SK-N-SH (cell line): ENCODE measurements at regions not wholly inside any gene's neighbourhood (a gene's known extent, or its start where the extent isn't known, plus 50 kb on each side); places are given as distances from the start of the nearest gene placed in this dataset.

ENCODE experiments used
- CHD2 ChIP-seq: fragments of 150-350 bp; IDR thresholded peaks from 2 replicates; pipeline ENCODE4 v1.6.1; 2018; ENCODE audit warnings: low read length; ENCODE audit not compliant: partially characterized antibody
- FOXM1 ChIP-seq: IDR thresholded peaks from 2 replicates; pipeline ENCODE4 v1.4.0; 2012; ENCODE audit warnings: low read depth, mild to moderate bottlenecking
- GABPA ChIP-seq: IDR thresholded peaks from 2 replicates; pipeline ENCODE4 v1.4.0; 2012; ENCODE audit warnings: low read depth, mild to moderate bottlenecking
- JUND ChIP-seq: IDR thresholded peaks from 2 replicates; pipeline ENCODE4 v1.4.0; 2012
- MXI1 ChIP-seq: IDR thresholded peaks from 2 replicates; pipeline ENCODE4 v1.6.1; 2012; ENCODE audit warnings: mild to moderate bottlenecking, low read depth, low read length, improper control_type of control experiment
- POLR2AphosphoS5 ChIP-seq: IDR thresholded peaks from 2 replicates; pipeline ENCODE4 v1.6.1; 2012; ENCODE audit warnings: low read depth, low read length
- RAD21 ChIP-seq: IDR thresholded peaks from 2 replicates; pipeline ENCODE4 v1.6.1; 2012; ENCODE audit warnings: mild to moderate bottlenecking, low read length
- TAF1 ChIP-seq: IDR thresholded peaks from 2 replicates; pipeline ENCODE4 v1.6.1; 2012; ENCODE audit warnings: low read depth, mild to moderate bottlenecking, low read length, moderate library complexity, borderline replicate concordance
- YY1 ChIP-seq: IDR thresholded peaks from 2 replicates; pipeline ENCODE4 v1.4.0; 2012; ENCODE audit warnings: low read depth, mild to moderate bottlenecking
- TF ChIP-seq, protein P1 (sequence below): fragments of 200-600 bp; sonication (generic); IDR thresholded peaks from 2 replicates; pipeline ENCODE4 v1.6.1; 2017; ENCODE audit warnings: antibody characterized with exemption, mild to moderate bottlenecking, moderate library complexity
- TF ChIP-seq, protein P2 (sequence below): IDR thresholded peaks from 2 replicates; pipeline ENCODE4 v1.4.0; 2012; ENCODE audit warnings: low read depth
- TF ChIP-seq, protein P3 (sequence below): IDR thresholded peaks from 2 replicates; pipeline ENCODE4 v1.4.0; 2012; ENCODE audit warnings: low read depth, borderline replicate concordance
- TF ChIP-seq, protein P4 (sequence below): IDR thresholded peaks from 2 replicates; pipeline ENCODE4 v1.6.1; 2012; ENCODE audit warnings: mild to moderate bottlenecking, low read depth, low read length, moderate library complexity
- TF ChIP-seq, protein P5 (sequence below): fragments of 150-350 bp; IDR thresholded peaks from 2 replicates; pipeline ENCODE4 v1.6.1; 2016; ENCODE audit warnings: mild to moderate bottlenecking, low read depth, low read length

DNA sequence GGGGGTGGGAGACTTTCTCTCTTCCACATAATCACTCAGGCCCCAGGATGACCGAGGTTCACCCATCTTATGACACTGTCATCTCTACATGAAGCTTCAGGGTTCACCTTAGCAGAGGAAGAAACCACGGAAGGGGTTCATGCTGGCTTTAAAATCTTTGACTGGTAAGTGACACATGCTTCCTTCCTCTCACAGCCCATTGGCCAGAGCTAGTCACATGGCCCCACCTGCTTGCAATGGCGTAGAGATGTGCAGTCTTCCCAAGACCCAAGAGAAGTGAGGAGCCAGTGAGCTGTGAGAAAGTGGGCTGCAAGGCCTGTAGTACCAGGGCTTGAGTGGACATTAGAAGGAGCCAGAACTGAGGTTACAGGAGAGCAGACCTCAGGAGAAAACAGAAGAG lies 180.3 kb downstream of the AXIN2 start:
- TF ChIP-seq, protein P1, sequence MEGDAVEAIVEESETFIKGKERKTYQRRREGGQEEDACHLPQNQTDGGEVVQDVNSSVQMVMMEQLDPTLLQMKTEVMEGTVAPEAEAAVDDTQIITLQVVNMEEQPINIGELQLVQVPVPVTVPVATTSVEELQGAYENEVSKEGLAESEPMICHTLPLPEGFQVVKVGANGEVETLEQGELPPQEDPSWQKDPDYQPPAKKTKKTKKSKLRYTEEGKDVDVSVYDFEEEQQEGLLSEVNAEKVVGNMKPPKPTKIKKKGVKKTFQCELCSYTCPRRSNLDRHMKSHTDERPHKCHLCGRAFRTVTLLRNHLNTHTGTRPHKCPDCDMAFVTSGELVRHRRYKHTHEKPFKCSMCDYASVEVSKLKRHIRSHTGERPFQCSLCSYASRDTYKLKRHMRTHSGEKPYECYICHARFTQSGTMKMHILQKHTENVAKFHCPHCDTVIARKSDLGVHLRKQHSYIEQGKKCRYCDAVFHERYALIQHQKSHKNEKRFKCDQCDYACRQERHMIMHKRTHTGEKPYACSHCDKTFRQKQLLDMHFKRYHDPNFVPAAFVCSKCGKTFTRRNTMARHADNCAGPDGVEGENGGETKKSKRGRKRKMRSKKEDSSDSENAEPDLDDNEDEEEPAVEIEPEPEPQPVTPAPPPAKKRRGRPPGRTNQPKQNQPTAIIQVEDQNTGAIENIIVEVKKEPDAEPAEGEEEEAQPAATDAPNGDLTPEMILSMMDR = no peak
- TF ChIP-seq, protein P2, sequence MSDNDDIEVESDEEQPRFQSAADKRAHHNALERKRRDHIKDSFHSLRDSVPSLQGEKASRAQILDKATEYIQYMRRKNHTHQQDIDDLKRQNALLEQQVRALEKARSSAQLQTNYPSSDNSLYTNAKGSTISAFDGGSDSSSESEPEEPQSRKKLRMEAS = no peak
- TF ChIP-seq, protein P3, sequence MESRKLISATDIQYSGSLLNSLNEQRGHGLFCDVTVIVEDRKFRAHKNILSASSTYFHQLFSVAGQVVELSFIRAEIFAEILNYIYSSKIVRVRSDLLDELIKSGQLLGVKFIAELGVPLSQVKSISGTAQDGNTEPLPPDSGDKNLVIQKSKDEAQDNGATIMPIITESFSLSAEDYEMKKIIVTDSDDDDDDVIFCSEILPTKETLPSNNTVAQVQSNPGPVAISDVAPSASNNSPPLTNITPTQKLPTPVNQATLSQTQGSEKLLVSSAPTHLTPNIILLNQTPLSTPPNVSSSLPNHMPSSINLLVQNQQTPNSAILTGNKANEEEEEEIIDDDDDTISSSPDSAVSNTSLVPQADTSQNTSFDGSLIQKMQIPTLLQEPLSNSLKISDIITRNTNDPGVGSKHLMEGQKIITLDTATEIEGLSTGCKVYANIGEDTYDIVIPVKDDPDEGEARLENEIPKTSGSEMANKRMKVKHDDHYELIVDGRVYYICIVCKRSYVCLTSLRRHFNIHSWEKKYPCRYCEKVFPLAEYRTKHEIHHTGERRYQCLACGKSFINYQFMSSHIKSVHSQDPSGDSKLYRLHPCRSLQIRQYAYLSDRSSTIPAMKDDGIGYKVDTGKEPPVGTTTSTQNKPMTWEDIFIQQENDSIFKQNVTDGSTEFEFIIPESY = no peak
- TF ChIP-seq MXI1 (no peak), POLR2AphosphoS5 (no peak), TAF1 (no peak), RAD21 (no peak), CHD2 (no peak), GABPA (no peak), YY1 (no peak), FOXM1 (no peak), JUND (no peak)
- TF ChIP-seq, protein P4, sequence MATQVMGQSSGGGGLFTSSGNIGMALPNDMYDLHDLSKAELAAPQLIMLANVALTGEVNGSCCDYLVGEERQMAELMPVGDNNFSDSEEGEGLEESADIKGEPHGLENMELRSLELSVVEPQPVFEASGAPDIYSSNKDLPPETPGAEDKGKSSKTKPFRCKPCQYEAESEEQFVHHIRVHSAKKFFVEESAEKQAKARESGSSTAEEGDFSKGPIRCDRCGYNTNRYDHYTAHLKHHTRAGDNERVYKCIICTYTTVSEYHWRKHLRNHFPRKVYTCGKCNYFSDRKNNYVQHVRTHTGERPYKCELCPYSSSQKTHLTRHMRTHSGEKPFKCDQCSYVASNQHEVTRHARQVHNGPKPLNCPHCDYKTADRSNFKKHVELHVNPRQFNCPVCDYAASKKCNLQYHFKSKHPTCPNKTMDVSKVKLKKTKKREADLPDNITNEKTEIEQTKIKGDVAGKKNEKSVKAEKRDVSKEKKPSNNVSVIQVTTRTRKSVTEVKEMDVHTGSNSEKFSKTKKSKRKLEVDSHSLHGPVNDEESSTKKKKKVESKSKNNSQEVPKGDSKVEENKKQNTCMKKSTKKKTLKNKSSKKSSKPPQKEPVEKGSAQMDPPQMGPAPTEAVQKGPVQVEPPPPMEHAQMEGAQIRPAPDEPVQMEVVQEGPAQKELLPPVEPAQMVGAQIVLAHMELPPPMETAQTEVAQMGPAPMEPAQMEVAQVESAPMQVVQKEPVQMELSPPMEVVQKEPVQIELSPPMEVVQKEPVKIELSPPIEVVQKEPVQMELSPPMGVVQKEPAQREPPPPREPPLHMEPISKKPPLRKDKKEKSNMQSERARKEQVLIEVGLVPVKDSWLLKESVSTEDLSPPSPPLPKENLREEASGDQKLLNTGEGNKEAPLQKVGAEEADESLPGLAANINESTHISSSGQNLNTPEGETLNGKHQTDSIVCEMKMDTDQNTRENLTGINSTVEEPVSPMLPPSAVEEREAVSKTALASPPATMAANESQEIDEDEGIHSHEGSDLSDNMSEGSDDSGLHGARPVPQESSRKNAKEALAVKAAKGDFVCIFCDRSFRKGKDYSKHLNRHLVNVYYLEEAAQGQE = no peak
- TF ChIP-seq, protein P5, sequence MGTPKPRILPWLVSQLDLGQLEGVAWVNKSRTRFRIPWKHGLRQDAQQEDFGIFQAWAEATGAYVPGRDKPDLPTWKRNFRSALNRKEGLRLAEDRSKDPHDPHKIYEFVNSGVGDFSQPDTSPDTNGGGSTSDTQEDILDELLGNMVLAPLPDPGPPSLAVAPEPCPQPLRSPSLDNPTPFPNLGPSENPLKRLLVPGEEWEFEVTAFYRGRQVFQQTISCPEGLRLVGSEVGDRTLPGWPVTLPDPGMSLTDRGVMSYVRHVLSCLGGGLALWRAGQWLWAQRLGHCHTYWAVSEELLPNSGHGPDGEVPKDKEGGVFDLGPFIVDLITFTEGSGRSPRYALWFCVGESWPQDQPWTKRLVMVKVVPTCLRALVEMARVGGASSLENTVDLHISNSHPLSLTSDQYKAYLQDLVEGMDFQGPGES = no peak
